ENCODE measurements at regions not wholly inside any gene's neighbourhood (a gene's known extent, or its start where the extent isn't known, plus 50 kb on each side); places are given as distances from the start of the nearest gene placed in this dataset.
A peak's percentile ranks its signal among the peaks of the same experiment; 100 is the strongest.

- DNase-seq (ENCODE audit: low spot score), result no peak
Measured at GRCh38 chr2:18132697-18133096, 254.2 kb downstream of the KCNS3 start.

- DNase-seq (ENCODE audit: low spot score), result no peak
Measured at GRCh38 chr2:18131761-18132160, 253.3 kb downstream of the KCNS3 start.

- no peak for DNase-seq (ENCODE audit: low spot score)
Measured at GRCh38 chr2:18129348-18129747, 250.9 kb downstream of the KCNS3 start.

GRCh38 chr2:18125303-18125702, 246.8 kb downstream of the KCNS3 start:
- DNase-seq (ENCODE audit: low spot score), result no peak

GRCh38 chr2:18124116-18124835, 245.8 kb downstream of the KCNS3 start:
- no peak for DNase-seq (ENCODE audit: low spot score)

GRCh38 chr2:18123577-18123976, 245.1 kb downstream of the KCNS3 start:
- DNase-seq (ENCODE audit: low spot score), result no peak

- no peak for DNase-seq (ENCODE audit: low spot score)
Measured at GRCh38 chr2:18123211-18123570, 244.7 kb downstream of the KCNS3 start.

GRCh38 chr2:18122544-18123210, 244.2 kb downstream of the KCNS3 start:
- DNase-seq (ENCODE audit: low spot score), result no peak

GRCh38 chr2:18119883-18120282, 241.4 kb downstream of the KCNS3 start:
- DNase-seq (ENCODE audit: low spot score), result no peak

GRCh38 chr2:18118703-18119102, 240.2 kb downstream of the KCNS3 start:
- DNase-seq (ENCODE audit: low spot score), result no peak

GRCh38 chr2:18117592-18117991, 239.1 kb downstream of the KCNS3 start:
- peak; percentile 38 for DNase-seq (ENCODE audit: low spot score)

GRCh38 chr2:18110222-18110621, 231.8 kb downstream of the KCNS3 start:
- DNase-seq (ENCODE audit: low spot score), result no peak

- DNase-seq (ENCODE audit: low spot score), result no peak
Measured at GRCh38 chr2:18106841-18107240, 228.4 kb downstream of the KCNS3 start.

GRCh38 chr2:18105929-18106328, 227.5 kb downstream of the KCNS3 start:
- no peak for DNase-seq (ENCODE audit: low spot score)

GRCh38 chr2:18104595-18105224, 226.2 kb downstream of the KCNS3 start:
- DNase-seq (ENCODE audit: low spot score), result no peak

- DNase-seq (ENCODE audit: low spot score), result no peak
Measured at GRCh38 chr2:18096836-18097405, 218.5 kb downstream of the KCNS3 start.

- no peak for DNase-seq (ENCODE audit: low spot score)
Measured at GRCh38 chr2:18094277-18094676, 215.8 kb downstream of the KCNS3 start.

GRCh38 chr2:18093196-18093595, 214.7 kb downstream of the KCNS3 start:
- DNase-seq (ENCODE audit: low spot score), result no peak

GRCh38 chr2:18092760-18093159, 214.3 kb downstream of the KCNS3 start:
- DNase-seq (ENCODE audit: low spot score), result no peak

GRCh38 chr2:18085593-18085992, 207.1 kb downstream of the KCNS3 start:
- no peak for DNase-seq (ENCODE audit: low spot score)

- DNase-seq (ENCODE audit: low spot score), result no peak
Measured at GRCh38 chr2:18084376-18084775, 205.9 kb downstream of the KCNS3 start.

GRCh38 chr2:18083806-18084205, 205.3 kb downstream of the KCNS3 start:
- DNase-seq (ENCODE audit: low spot score), result no peak

- no peak for DNase-seq (ENCODE audit: low spot score)
Measured at GRCh38 chr2:18078216-18078615, 199.7 kb downstream of the KCNS3 start.
